Suppressor macrophage treated with lipopolysaccharide for 1 hour (primary cell): ENCODE measurements at regions not wholly inside any gene's neighbourhood (a gene's known extent, or its start where the extent isn't known, plus 50 kb on each side); places are given as distances from the start of the nearest gene placed in this dataset.
A peak's percentile ranks its signal among the peaks of the same experiment; 100 is the strongest.
"Not testable (repeated sequence)": the region's sequence is repeated elsewhere in the genome, so short reads cannot be mapped to it uniquely, and the experiment has no call there.

Source experiments
- DNase-seq, 3 donors: peaks; one replicate each; pipeline ENCODE4 v3.0.0-alpha.2; 2020 to 2022

GRCh38 chr1:5156416-5157120 lies 502.2 kb downstream of the AJAP1 start:
- DNase-seq, result no peak

- DNase-seq, result no peak
These were observed 497.1 kb downstream of the AJAP1 start for GRCh38 chr1:5151511-5151910.

- no peak for DNase-seq
These were observed 495.8 kb downstream of the AJAP1 start for GRCh38 chr1:5150191-5150590.

GRCh38 chr1:5147806-5148205 lies 493.4 kb downstream of the AJAP1 start:
- no peak for DNase-seq

- DNase-seq, result no peak
These were observed 488.0 kb downstream of the AJAP1 start for GRCh38 chr1:5142389-5142788.

GRCh38 chr1:5141750-5142149 lies 487.3 kb downstream of the AJAP1 start:
- no peak for DNase-seq

- DNase-seq, result no peak
These were observed 486.6 kb downstream of the AJAP1 start for GRCh38 chr1:5140962-5141361.

- no peak for DNase-seq
These were observed 485.7 kb downstream of the AJAP1 start for GRCh38 chr1:5140136-5140535.

GRCh38 chr1:5129746-5130355 lies 475.4 kb downstream of the AJAP1 start:
- no peak for DNase-seq

GRCh38 chr1:5125208-5125607 lies 470.8 kb downstream of the AJAP1 start:
- no peak for DNase-seq

GRCh38 chr1:5120559-5120958 lies 466.1 kb downstream of the AJAP1 start:
- no peak for DNase-seq

- no peak for DNase-seq
These were observed 465.2 kb downstream of the AJAP1 start for GRCh38 chr1:5119366-5120234.

GRCh38 chr1:5118771-5119170 lies 464.4 kb downstream of the AJAP1 start:
- DNase-seq, result not testable (repeated sequence)

GRCh38 chr1:5118292-5118691 lies 463.9 kb downstream of the AJAP1 start:
- not testable (repeated sequence) for DNase-seq

GRCh38 chr1:5111581-5111980 lies 457.2 kb downstream of the AJAP1 start:
- DNase-seq, result peak in 2 of 3 donors; percentile 5 to 12

GRCh38 chr1:5110508-5110907 lies 456.1 kb downstream of the AJAP1 start:
- no peak for DNase-seq

GRCh38 chr1:5109633-5110032 lies 455.2 kb downstream of the AJAP1 start:
- DNase-seq, result no peak

- no peak for DNase-seq
These were observed 454.3 kb downstream of the AJAP1 start for GRCh38 chr1:5108740-5109139.

GRCh38 chr1:5105744-5106143 lies 451.3 kb downstream of the AJAP1 start:
- DNase-seq, result no peak

GRCh38 chr1:5099558-5099957 lies 445.1 kb downstream of the AJAP1 start:
- DNase-seq, result no peak

GRCh38 chr1:5098981-5099385 lies 444.6 kb downstream of the AJAP1 start:
- DNase-seq, result no peak

GRCh38 chr1:5093042-5093441 lies 438.6 kb downstream of the AJAP1 start:
- DNase-seq, result no peak

GRCh38 chr1:5084676-5085075 lies 430.3 kb downstream of the AJAP1 start:
- DNase-seq, result no peak

GRCh38 chr1:5067246-5067645 lies 412.8 kb downstream of the AJAP1 start:
- DNase-seq, result no peak
